Astrocyte of the hippocampus (primary cell): ENCODE measurements at regions not wholly inside any gene's neighbourhood (a gene's known extent, or its start where the extent isn't known, plus 50 kb on each side); places are given as distances from the start of the nearest gene placed in this dataset.

Experiments used
- DNase-seq: peaks from one replicate; pipeline ENCODE4 v3.0.0; 2011; ENCODE audit warnings: low read depth, low spot score

- no peak for DNase-seq
Observed at GRCh38 chr18:69328086-69328485, 72.6 kb upstream of the DOK6 start.

GRCh38 chr18:69330385-69331005 is 70.2 kb upstream of the DOK6 start:
- DNase-seq, result no peak

- DNase-seq, result no peak
Observed at GRCh38 chr18:69349912-69350597, 50.6 kb upstream of the DOK6 start.
